Endothelial cell of umbilical vein (primary cell): ENCODE measurements at regions not wholly inside any gene's neighbourhood (a gene's known extent, or its start where the extent isn't known, plus 50 kb on each side); places are given as distances from the start of the nearest gene placed in this dataset.

Source experiments
- BruUV-seq: library from RNA; stranded (reverse); fragments of 400-500 nt; replicated peaks from 2 replicates; lab custom pipeline; 2021; lab: Mats Ljungman, UMichigan
- CTCF ChIA-PET: fragments of 300-600, 350-600 bp; sonication (Branson Sonifier 250); formaldehyde crosslinking; loops from one replicate; lab custom pipeline; 2021; ENCODE audit warnings: antibody characterized with exemption, inconsistent platforms; lab: Charles Lee
- POLR2A ChIA-PET: fragments of 300-600, 350-600 bp; sonication (Branson Sonifier 250); formaldehyde crosslinking; loops from one replicate; lab custom pipeline; 2021; ENCODE audit warnings: antibody characterized with exemption, inconsistent platforms; lab: Charles Lee
- DNase-seq: peaks from one replicate; pipeline ENCODE4 v3.0.0-alpha.2; 2011; ENCODE audit warnings: low read depth, low spot score
- FAIRE-seq: peaks from 2 replicates; lab custom pipeline; 2011; peaks lifted over from hg19 to GRCh38; lab: Jason Lieb, UNC
- H2AFZ ChIP-seq: 2 replicates; pipeline ENCODE4 v1.6.0; 2012; ENCODE audit warnings: low read depth, low read length, control low read depth, inconsistent platforms
- H3K27ac ChIP-seq: 2 replicates; pipeline ENCODE4 v1.5.1; 2011; ENCODE audit warnings: low read depth, mild to moderate bottlenecking, control low read depth, low read length, moderate library complexity; ENCODE audit not compliant: insufficient read depth
- H3K27me3 ChIP-seq, 2 experiments: 2 replicates each; pipeline versions ENCODE4 v1.6.0 to v1.6.1; 2011; ENCODE audit warnings: low read length in 2 of 2, mixed read lengths in 1 of 2; ENCODE audit not compliant: control insufficient read depth in 2 of 2, insufficient read depth in 2 of 2
- H3K36me3 ChIP-seq, 2 experiments: 2 replicates in 1 of 2; 3 replicates in 1 of 2; pipeline ENCODE4 v1.5.1; 2011; ENCODE audit warnings: low read length in 2 of 2, mild to moderate bottlenecking in 1 of 2, moderate library complexity in 1 of 2; ENCODE audit not compliant: control insufficient read depth in 2 of 2, insufficient read depth in 2 of 2; ENCODE audit errors: extremely low read depth in 1 of 2
- H3K4me1 ChIP-seq: 3 replicates; pipeline ENCODE4 v1.5.1; 2011; ENCODE audit warnings: mild to moderate bottlenecking, low read length; ENCODE audit not compliant: control insufficient read depth, insufficient read depth; ENCODE audit errors: extremely low read depth
- H3K4me2 ChIP-seq: 2 replicates; pipeline ENCODE4 v1.6.1; 2011; ENCODE audit warnings: low read length, control low read depth, mixed read lengths; ENCODE audit not compliant: insufficient read depth
- H3K4me3 ChIP-seq, 3 experiments: fragments of 200-600 bp in 1 of 3; sonication (generic), shearing (Covaris generic) in 1 of 3; replicated peaks in 1 of 3; 2 replicates each; pipeline ENCODE4 v1.5.1; 2011 to 2016; ENCODE audit warnings: control low read depth in 3 of 3, low read length in 3 of 3, mild to moderate bottlenecking in 2 of 3, inconsistent platforms in 1 of 3, low read depth in 1 of 3, moderate library complexity in 1 of 3; ENCODE audit not compliant: insufficient read depth in 1 of 3
- H3K79me2 ChIP-seq: 2 replicates; pipeline ENCODE4 v1.6.0; 2012; ENCODE audit warnings: low read length, inconsistent platforms; ENCODE audit not compliant: control insufficient read depth, insufficient read depth
- H3K9ac ChIP-seq: replicated peaks from 2 replicates; pipeline ENCODE3; 2011; ENCODE audit warnings: low read length, control low read depth; ENCODE audit not compliant: insufficient read depth; ENCODE audit errors: extremely low read depth
- H3K9me1 ChIP-seq: replicated peaks from 3 replicates; pipeline ENCODE4 v1.6.0; 2011; ENCODE audit warnings: mild to moderate bottlenecking, low read length; ENCODE audit not compliant: control insufficient read depth, insufficient read depth; ENCODE audit errors: extremely low read depth
- H3K9me3 ChIP-seq: replicated peaks from 2 replicates; pipeline ENCODE4 v1.5.1; 2012; ENCODE audit warnings: low read length, inconsistent platforms; ENCODE audit not compliant: control insufficient read depth, insufficient read depth
- H4K20me1 ChIP-seq: replicated peaks from 2 replicates; pipeline ENCODE3; 2011; ENCODE audit warnings: mild to moderate bottlenecking, low read length; ENCODE audit not compliant: control insufficient read depth, insufficient read depth; ENCODE audit errors: extremely low read depth
- CTCF ChIP-seq, 2 donors: IDR thresholded peaks; 1 replicate in 1 of 2; 2 replicates in 1 of 2; pipeline ENCODE4 v1.5.1; 2011; ENCODE audit warnings: low read length in 2 of 2, mild to moderate bottlenecking in 2 of 2, moderate library complexity in 2 of 2, control low read depth in 1 of 2, inconsistent platforms in 1 of 2, low read depth in 1 of 2; ENCODE audit not compliant: insufficient read depth in 1 of 2; ENCODE audit errors: extremely low read depth in 1 of 2
- EZH2 ChIP-seq: IDR thresholded peaks from 2 replicates; pipeline ENCODE4 v1.6.1; 2012; ENCODE audit warnings: borderline replicate concordance, low read depth, mild to moderate bottlenecking, moderate library complexity, low read length, inconsistent platforms; ENCODE audit not compliant: severe bottlenecking
- FOS ChIP-seq: IDR thresholded peaks from 2 replicates; pipeline ENCODE4 v1.6.1; 2011; ENCODE audit warnings: mild to moderate bottlenecking, low read length, moderate library complexity, borderline replicate concordance; ENCODE audit not compliant: insufficient read depth
- GATA2 ChIP-seq: IDR thresholded peaks from 2 replicates; pipeline ENCODE4 v1.7.0; 2011; ENCODE audit warnings: low read depth, mild to moderate bottlenecking, moderate library complexity, mixed read lengths, low read length; ENCODE audit not compliant: insufficient read length, insufficient read depth
- JUN ChIP-seq: IDR thresholded peaks from 2 replicates; pipeline ENCODE4 v1.6.1; 2011; ENCODE audit warnings: borderline replicate concordance, low read depth; ENCODE audit not compliant: insufficient read length, insufficient read depth
- MYC ChIP-seq: IDR thresholded peaks from one replicate; pipeline ENCODE4 v1.6.1; 2011; ENCODE audit warnings: mild to moderate bottlenecking, low read depth, low read length
- POLR2A ChIP-seq: IDR thresholded peaks from 2 replicates; pipeline ENCODE4 v1.6.1; 2012; ENCODE audit warnings: low read depth, mild to moderate bottlenecking, control low read depth, low read length
- POLR2AphosphoS5 ChIP-seq: IDR thresholded peaks from 2 replicates; pipeline ENCODE4 v1.6.1; 2012; ENCODE audit warnings: low read depth, mild to moderate bottlenecking, control low read depth, low read length, moderate library complexity; ENCODE audit not compliant: insufficient read depth
- dilution Hi-C: fragments of 300-500 bp; cut with MboI; formaldehyde crosslinking; loops from one replicate; pipeline ENCODE4 v1.15.0; 2019; ENCODE audit warnings: low sequenced_read_pairs; ENCODE audit not compliant: extremely low pct_ligation_motif_present
- intact Hi-C: fragments of 100-400 bp; cut with micrococcal nuclease; formaldehyde crosslinking; loops from one replicate; pipeline ENCODE4 v1.10.0; 2022
- TF ChIP-seq, protein P1 (sequence below): IDR thresholded peaks from 2 replicates; pipeline ENCODE4 v1.6.1; 2011; ENCODE audit not compliant: insufficient read depth, insufficient read length

- no peaks in the 10 kb centered on the region for H3K79me2 ChIP-seq
- DNase-seq (no peak), FAIRE-seq (no peak)
- no peak overlapping the region for H3K9ac ChIP-seq
- ChIA-PET CTCF (no interaction called here), POLR2A (no interaction called here)
- BruUV-seq, result no TSS peak
- H2AFZ ChIP-seq, result no peak overlapping the region
- intact Hi-C loops, result no loop called here
- no peaks in the 10 kb centered on the region for H4K20me1 ChIP-seq
- peaks cover 10% of the 10 kb centered on the region for H3K4me1 ChIP-seq
- dilution Hi-C loops, result no loop called here
- H3K36me3 ChIP-seq, result no peaks in the 10 kb centered on the region
- H3K4me3 ChIP-seq, result no peak overlapping the region
- H3K27me3 ChIP-seq, result peaks cover 0 to 6% of the 10 kb centered on the region in 2 experiments
- no peak for TF ChIP-seq POLR2A
- no peak for TF ChIP-seq JUN
- no peak for TF ChIP-seq FOS
- TF ChIP-seq EZH2, result no peak
- no peak for TF ChIP-seq POLR2AphosphoS5
- no peak for TF ChIP-seq MYC
- TF ChIP-seq, protein P1, sequence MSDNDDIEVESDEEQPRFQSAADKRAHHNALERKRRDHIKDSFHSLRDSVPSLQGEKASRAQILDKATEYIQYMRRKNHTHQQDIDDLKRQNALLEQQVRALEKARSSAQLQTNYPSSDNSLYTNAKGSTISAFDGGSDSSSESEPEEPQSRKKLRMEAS, result no peak
- TF ChIP-seq CTCF (IDR thresholded peaks at IDR 0.05; ENCODE audit: extremely low read depth in 1 of 2, insufficient read depth in 1 of 2, low read depth in 1 of 2, low read length in 2 of 2), result no peak
- TF ChIP-seq GATA2, result no peak
- H3K9me1 ChIP-seq, result no peaks in the 10 kb centered on the region
- H3K27ac ChIP-seq, result no peak overlapping the region
- no peaks in the 10 kb centered on the region for H3K9me3 ChIP-seq
- H3K4me2 ChIP-seq, result no peak overlapping the region
Measured at GRCh38 chr22:27470169-27470772, 331.3 kb downstream of the MN1 start.
